A549 (cell line): ENCODE measurements at regions not wholly inside any gene's neighbourhood (a gene's known extent, or its start where the extent isn't known, plus 50 kb on each side); places are given as distances from the start of the nearest gene placed in this dataset.

Experiments
- CBX2 ChIP-seq: fragments of 200-600 bp; sonication (generic); IDR thresholded peaks from 2 replicates; pipeline ENCODE4 v1.6.1; 2016; ENCODE audit warnings: low read depth, mild to moderate bottlenecking, borderline replicate concordance
- CHD2 ChIP-seq: fragments of 150-350 bp; IDR thresholded peaks from 2 replicates; pipeline ENCODE4 v1.6.1; 2014; ENCODE audit warnings: low read length; ENCODE audit not compliant: partially characterized antibody
- EHF ChIP-seq: fragments of 250-450 bp; sonication (Bioruptor Pico); IDR thresholded peaks from 2 replicates; pipeline ENCODE4 v1.5.0; 2020; ENCODE audit warnings: mild to moderate bottlenecking
- EHMT2 ChIP-seq: fragments of 200-600 bp; sonication (generic); IDR thresholded peaks from 2 replicates; pipeline ENCODE4 v1.6.1; 2016; ENCODE audit warnings: antibody characterized with exemption, low read depth, mild to moderate bottlenecking, moderate library complexity
- EP300 ChIP-seq, 2 experiments: fragments of >200 bp; sonication (Bioruptor Twin); formaldehyde crosslinking; IDR thresholded peaks; 2 replicates in 1 of 2; 3 replicates in 1 of 2; pipeline ENCODE4 v1.6.1; 2016 to 2017
- POLR2A ChIP-seq: IDR thresholded peaks from 2 replicates; pipeline ENCODE4 v1.6.1; 2012; ENCODE audit warnings: mild to moderate bottlenecking, low read length
- RAD21 ChIP-seq, 2 experiments: fragments of >200 bp in 1 of 2; sonication (Bioruptor Twin) in 1 of 2; formaldehyde crosslinking in 1 of 2; IDR thresholded peaks in 1 of 2; conservative IDR thresholded peaks in 1 of 2; 2 replicates in 1 of 2; 3 replicates in 1 of 2; pipeline ENCODE4 v1.6.1; 2012 to 2018; ENCODE audit warnings: inconsistent platforms in 1 of 2
- REST ChIP-seq: fragments of 200-600 bp; sonication (generic); IDR thresholded peaks from 2 replicates; pipeline ENCODE4 v1.6.1; 2016; ENCODE audit warnings: antibody characterized with exemption, mild to moderate bottlenecking, moderate library complexity
- RNF2 ChIP-seq: fragments of 200-600 bp; sonication (generic); IDR thresholded peaks from 2 replicates; pipeline ENCODE4 v1.6.1; 2016; ENCODE audit warnings: low read depth, mild to moderate bottlenecking, antibody characterized with exemption, moderate library complexity, borderline replicate concordance
- ZNF302 ChIP-seq: fragments of 250-450 bp; sonication (Bioruptor Pico); IDR thresholded peaks from 2 replicates; pipeline ENCODE4 v1.9.0; 2021; ENCODE audit warnings: inconsistent platforms, mild to moderate bottlenecking, moderate library complexity
- TF ChIP-seq, protein P1 (sequence below): fragments of >200 bp; sonication (Bioruptor Twin); formaldehyde crosslinking; IDR thresholded peaks from 3 replicates; pipeline ENCODE4 v1.5.1; 2016
- TF ChIP-seq, protein P2 (sequence below): fragments of 250-450 bp; sonication (Bioruptor Pico); IDR thresholded peaks from 2 replicates; pipeline ENCODE4 v1.5.0; 2020; ENCODE audit warnings: low read depth, mild to moderate bottlenecking, moderate library complexity
- TF ChIP-seq, protein P3 (sequence below): fragments of 150-350 bp; IDR thresholded peaks from 2 replicates; pipeline ENCODE4 v1.6.1; 2014; ENCODE audit warnings: low read depth, mild to moderate bottlenecking, low read length
- TF ChIP-seq, protein P4 (sequence below): IDR thresholded peaks from 2 replicates; pipeline ENCODE4 v1.6.1; 2012

DNA sequence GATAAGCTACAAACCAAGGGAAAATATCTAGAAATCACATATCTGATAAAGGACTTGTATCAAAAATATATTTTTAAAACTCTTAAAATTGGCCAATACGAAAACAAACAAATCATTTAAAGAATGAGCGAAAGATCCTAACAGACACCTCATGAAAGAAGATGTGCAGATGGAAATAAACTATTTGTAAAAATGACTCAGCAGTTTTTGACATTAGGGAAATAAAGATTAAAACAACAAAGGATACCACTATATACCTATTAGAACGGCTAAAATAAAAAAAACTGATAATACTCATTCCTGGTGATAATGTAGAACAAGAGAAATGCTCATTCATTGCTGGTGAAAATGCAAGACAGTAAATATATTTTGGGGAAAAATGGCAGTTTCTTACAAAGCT is 506.4 kb downstream of the KLHL4 start:
- TF ChIP-seq POLR2A (no peak), REST (no peak), RAD21 (conservative IDR thresholded peaks at IDR 0.05 in 1 of 2, IDR thresholded peaks at IDR 0.05 in 1 of 2) (no peak), CHD2 (no peak), EP300 (IDR thresholded peaks at IDR 0.05) (no peak), EHF (CRISPR knock-in tag) (no peak), RNF2 (no peak), EHMT2 (no peak), ZNF302 (CRISPR knock-in tag) (no peak), CBX2 (no peak)
- TF ChIP-seq, protein P1, sequence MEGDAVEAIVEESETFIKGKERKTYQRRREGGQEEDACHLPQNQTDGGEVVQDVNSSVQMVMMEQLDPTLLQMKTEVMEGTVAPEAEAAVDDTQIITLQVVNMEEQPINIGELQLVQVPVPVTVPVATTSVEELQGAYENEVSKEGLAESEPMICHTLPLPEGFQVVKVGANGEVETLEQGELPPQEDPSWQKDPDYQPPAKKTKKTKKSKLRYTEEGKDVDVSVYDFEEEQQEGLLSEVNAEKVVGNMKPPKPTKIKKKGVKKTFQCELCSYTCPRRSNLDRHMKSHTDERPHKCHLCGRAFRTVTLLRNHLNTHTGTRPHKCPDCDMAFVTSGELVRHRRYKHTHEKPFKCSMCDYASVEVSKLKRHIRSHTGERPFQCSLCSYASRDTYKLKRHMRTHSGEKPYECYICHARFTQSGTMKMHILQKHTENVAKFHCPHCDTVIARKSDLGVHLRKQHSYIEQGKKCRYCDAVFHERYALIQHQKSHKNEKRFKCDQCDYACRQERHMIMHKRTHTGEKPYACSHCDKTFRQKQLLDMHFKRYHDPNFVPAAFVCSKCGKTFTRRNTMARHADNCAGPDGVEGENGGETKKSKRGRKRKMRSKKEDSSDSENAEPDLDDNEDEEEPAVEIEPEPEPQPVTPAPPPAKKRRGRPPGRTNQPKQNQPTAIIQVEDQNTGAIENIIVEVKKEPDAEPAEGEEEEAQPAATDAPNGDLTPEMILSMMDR: no peak
- TF ChIP-seq, protein P2, sequence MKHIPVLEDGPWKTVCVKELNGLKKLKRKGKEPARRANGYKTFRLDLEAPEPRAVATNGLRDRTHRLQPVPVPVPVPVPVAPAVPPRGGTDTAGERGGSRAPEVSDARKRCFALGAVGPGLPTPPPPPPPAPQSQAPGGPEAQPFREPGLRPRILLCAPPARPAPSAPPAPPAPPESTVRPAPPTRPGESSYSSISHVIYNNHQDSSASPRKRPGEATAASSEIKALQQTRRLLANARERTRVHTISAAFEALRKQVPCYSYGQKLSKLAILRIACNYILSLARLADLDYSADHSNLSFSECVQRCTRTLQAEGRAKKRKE (CRISPR knock-in tag): no peak
- TF ChIP-seq, protein P3, sequence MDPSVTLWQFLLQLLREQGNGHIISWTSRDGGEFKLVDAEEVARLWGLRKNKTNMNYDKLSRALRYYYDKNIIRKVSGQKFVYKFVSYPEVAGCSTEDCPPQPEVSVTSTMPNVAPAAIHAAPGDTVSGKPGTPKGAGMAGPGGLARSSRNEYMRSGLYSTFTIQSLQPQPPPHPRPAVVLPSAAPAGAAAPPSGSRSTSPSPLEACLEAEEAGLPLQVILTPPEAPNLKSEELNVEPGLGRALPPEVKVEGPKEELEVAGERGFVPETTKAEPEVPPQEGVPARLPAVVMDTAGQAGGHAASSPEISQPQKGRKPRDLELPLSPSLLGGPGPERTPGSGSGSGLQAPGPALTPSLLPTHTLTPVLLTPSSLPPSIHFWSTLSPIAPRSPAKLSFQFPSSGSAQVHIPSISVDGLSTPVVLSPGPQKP: no peak
- TF ChIP-seq, protein P4, sequence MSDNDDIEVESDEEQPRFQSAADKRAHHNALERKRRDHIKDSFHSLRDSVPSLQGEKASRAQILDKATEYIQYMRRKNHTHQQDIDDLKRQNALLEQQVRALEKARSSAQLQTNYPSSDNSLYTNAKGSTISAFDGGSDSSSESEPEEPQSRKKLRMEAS: no peak
